Ishikawa (cell line): ENCODE measurements at regions not wholly inside any gene's neighbourhood (a gene's known extent, or its start where the extent isn't known, plus 50 kb on each side); places are given as distances from the start of the nearest gene placed in this dataset.

Experiments used
- CEBPB ChIP-seq: IDR thresholded peaks from 2 replicates; pipeline ENCODE4 v1.6.1; 2012
- CREB1 ChIP-seq: IDR thresholded peaks from 2 replicates; pipeline ENCODE4 v1.6.1; 2012; ENCODE audit warnings: low read depth
- EP300 ChIP-seq: IDR thresholded peaks from 2 replicates; pipeline ENCODE4 v1.6.1; 2012; ENCODE audit warnings: borderline replicate concordance
- FOXM1 ChIP-seq: IDR thresholded peaks from 2 replicates; pipeline ENCODE4 v1.6.1; 2012; ENCODE audit warnings: low read depth, borderline replicate concordance
- NFIC ChIP-seq: IDR thresholded peaks from 2 replicates; pipeline ENCODE4 v1.6.1; 2012
- RAD21 ChIP-seq: IDR thresholded peaks from 2 replicates; pipeline ENCODE4 v1.6.1; 2012; ENCODE audit warnings: low read depth
- TAF1 ChIP-seq: IDR thresholded peaks from 2 replicates; pipeline ENCODE4 v1.6.1; 2012; ENCODE audit warnings: low read depth, mild to moderate bottlenecking
- TEAD4 ChIP-seq: IDR thresholded peaks from 2 replicates; pipeline ENCODE4 v1.6.1; 2012
- YY1 ChIP-seq: IDR thresholded peaks from 2 replicates; pipeline ENCODE4 v1.6.1; 2012; ENCODE audit warnings: low read depth
- ZBTB7A ChIP-seq: IDR thresholded peaks from 2 replicates; pipeline ENCODE4 v1.6.1; 2012; ENCODE audit warnings: low read depth
- TF ChIP-seq, protein P1 (sequence below): IDR thresholded peaks from 2 replicates; pipeline ENCODE4 v1.6.1; 2012; ENCODE audit warnings: low read depth, mild to moderate bottlenecking
- TF ChIP-seq, protein P2 (sequence below): IDR thresholded peaks from 2 replicates; pipeline ENCODE4 v1.6.1; 2012
- TF ChIP-seq, protein P3 (sequence below): IDR thresholded peaks from 2 replicates; pipeline ENCODE4 v1.6.1; 2012

DNA sequence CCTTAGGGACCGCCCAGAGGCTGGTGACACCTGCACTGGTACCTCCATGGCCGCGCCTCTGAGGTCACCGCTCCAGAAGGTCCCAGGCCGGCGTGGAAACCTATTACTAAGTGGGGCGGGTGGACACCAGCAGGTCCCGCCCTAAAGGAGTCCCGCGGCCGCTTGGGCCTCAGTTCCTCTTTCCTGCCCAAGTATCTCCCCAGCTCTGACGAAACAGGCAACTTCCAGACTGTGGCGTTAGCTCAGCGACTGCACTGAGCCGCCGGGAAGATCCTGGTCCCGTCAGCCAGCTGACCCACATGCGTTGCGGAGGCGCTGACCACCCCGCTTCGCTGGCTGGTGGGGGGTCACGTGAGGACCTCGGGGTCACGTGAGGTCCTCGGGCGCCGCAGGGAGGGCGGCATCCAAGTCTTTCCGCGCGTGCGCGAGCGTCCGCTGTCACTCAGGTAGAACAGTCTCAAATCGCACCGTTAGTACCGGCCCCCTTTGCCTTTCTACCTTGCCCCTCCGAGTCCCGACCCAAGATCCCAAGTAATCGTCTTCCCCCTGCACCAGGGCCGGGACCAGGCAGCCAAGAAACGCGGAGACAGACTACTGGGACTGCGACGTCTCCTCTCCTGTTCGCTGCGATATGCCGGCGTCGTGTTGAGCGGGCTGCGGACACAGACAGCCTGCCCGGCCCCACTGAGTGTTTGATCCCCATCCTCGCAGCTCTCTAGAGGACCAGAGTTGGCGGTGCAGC is 53.7 kb upstream of the KDM4C start:
- peak; percentile 51; the same call in 1 of the 2 replicates for TF ChIP-seq EP300
- peak; percentile 26; the same call in 1 of the 2 replicates for TF ChIP-seq NFIC
- TF ChIP-seq, protein P1, sequence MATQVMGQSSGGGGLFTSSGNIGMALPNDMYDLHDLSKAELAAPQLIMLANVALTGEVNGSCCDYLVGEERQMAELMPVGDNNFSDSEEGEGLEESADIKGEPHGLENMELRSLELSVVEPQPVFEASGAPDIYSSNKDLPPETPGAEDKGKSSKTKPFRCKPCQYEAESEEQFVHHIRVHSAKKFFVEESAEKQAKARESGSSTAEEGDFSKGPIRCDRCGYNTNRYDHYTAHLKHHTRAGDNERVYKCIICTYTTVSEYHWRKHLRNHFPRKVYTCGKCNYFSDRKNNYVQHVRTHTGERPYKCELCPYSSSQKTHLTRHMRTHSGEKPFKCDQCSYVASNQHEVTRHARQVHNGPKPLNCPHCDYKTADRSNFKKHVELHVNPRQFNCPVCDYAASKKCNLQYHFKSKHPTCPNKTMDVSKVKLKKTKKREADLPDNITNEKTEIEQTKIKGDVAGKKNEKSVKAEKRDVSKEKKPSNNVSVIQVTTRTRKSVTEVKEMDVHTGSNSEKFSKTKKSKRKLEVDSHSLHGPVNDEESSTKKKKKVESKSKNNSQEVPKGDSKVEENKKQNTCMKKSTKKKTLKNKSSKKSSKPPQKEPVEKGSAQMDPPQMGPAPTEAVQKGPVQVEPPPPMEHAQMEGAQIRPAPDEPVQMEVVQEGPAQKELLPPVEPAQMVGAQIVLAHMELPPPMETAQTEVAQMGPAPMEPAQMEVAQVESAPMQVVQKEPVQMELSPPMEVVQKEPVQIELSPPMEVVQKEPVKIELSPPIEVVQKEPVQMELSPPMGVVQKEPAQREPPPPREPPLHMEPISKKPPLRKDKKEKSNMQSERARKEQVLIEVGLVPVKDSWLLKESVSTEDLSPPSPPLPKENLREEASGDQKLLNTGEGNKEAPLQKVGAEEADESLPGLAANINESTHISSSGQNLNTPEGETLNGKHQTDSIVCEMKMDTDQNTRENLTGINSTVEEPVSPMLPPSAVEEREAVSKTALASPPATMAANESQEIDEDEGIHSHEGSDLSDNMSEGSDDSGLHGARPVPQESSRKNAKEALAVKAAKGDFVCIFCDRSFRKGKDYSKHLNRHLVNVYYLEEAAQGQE: no peak
- no peak for TF ChIP-seq CREB1
- TF ChIP-seq TEAD4: no peak
- TF ChIP-seq RAD21: no peak
- TF ChIP-seq, protein P2, sequence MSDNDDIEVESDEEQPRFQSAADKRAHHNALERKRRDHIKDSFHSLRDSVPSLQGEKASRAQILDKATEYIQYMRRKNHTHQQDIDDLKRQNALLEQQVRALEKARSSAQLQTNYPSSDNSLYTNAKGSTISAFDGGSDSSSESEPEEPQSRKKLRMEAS: peak; percentile 97
- TF ChIP-seq TAF1: peak; percentile 75
- TF ChIP-seq FOXM1: no peak
- TF ChIP-seq CEBPB: no peak
- TF ChIP-seq YY1: 0 out of 2 replicates have a peak, but pooled peaks have one; percentile 23
- no peak for TF ChIP-seq ZBTB7A
- TF ChIP-seq, protein P3, sequence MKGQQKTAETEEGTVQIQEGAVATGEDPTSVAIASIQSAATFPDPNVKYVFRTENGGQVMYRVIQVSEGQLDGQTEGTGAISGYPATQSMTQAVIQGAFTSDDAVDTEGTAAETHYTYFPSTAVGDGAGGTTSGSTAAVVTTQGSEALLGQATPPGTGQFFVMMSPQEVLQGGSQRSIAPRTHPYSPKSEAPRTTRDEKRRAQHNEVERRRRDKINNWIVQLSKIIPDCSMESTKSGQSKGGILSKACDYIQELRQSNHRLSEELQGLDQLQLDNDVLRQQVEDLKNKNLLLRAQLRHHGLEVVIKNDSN: peak; percentile 100
